ENCODE measurements at regions not wholly inside any gene's neighbourhood (a gene's known extent, or its start where the extent isn't known, plus 50 kb on each side); places are given as distances from the start of the nearest gene placed in this dataset.

DNA sequence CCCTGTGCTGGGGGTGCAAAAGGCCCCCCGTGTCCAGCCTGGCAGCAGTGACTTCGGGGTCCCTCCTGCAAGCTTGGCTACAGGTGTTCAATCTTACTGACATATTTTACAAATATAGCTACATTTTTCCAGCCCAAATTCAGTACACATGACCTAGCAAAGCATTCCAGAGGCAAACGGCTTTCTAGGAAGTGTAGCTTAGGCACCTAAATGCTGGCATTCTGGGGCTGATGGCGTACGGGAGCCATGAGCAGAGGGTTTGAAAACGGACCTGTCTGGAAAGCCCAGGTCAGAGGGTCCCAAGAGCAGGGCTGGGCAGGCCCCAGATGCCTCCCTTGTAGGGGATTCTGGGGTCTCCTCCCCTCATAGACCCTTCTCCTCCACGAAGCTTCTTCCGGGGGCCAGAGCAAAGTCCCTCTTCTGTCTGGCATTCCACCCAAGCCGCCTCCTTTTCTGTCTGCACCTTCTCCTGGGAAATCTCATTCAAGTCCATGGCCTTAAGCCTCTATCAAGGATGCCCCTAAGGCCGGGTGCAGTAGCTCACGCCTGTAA lies 63.3 kb upstream of the ASAP2 start:
- Histone ChIP-seq H3K79me2 (ENCODE audit: insufficient read depth, low read length) (no peaks in the 10 kb centered on the region), H3K4me1 (ENCODE audit: insufficient read depth, low read length) (peaks cover 37% of the 10 kb centered on the region), H4K20me1 (ENCODE audit: insufficient read depth, low read length) (no peaks in the 10 kb centered on the region), H3K4me3 (replicated peaks in 1 of 3; ENCODE audit: insufficient read depth in 1 of 3, low read depth in 2 of 3, low read length in 3 of 3) (peak overlapping the region; percentile 57 to 73 (median 61)), H3K4me2 (ENCODE audit: low read depth, low read length) (peak overlapping the region; percentile 99), H3K9ac (ENCODE audit: insufficient read depth, low read depth, low read length) (peak overlapping the region; percentile 46; the same call in 1 of the 2 replicates), H3K9me3 (ENCODE audit: low read length) (no peaks in the 10 kb centered on the region), H3K27me3 (ENCODE audit: control insufficient read depth in 1 of 2, insufficient read depth in 2 of 2, low read length in 2 of 2) (peaks cover 3 to 35% of the 10 kb centered on the region in 2 experiments; a peak in 3 of 5 replicates), H2AFZ (ENCODE audit: low read length) (peak overlapping the region; percentile 95), H3K36me3 (replicated peaks in 1 of 2; ENCODE audit: control insufficient read depth in 1 of 2, insufficient read depth in 2 of 2, low read length in 2 of 2) (no peaks in the 10 kb centered on the region), H3K27ac (ENCODE audit: extremely low read length, insufficient read depth, low read length) (no peak overlapping the region)
- WGBS (ENCODE audit: low lambda C conversion rate): 20% methylated on average over 11 of the region's 11 CpGs
- FAIRE-seq (no peak), ATAC-seq (peak; percentile 39), DNase-seq (ENCODE audit: low spot score) (no peak)
- intact Hi-C loops (cut with micrococcal nuclease; ENCODE audit: unreplicated experiment): loop anchor here (1.0 to 2.0 kb wide), 3 partner anchors 63 to 280 kb away; partner anchors contain the start of genes ASAP2, CPSF3 and ITGB1BP1
- in situ Hi-C loops (cut with HindIII; ENCODE audit: extremely low pct_ligation_motif_present, low pct_unique_long_range_greater_than_20kb): loop anchor here (10.0 kb wide), 4 partner anchors 61 to 291 kb away; partner anchors contain the start of gene ASAP2
- CTCF ChIA-PET (ENCODE audit: low intra/inter-chr PET ratio, low total read pairs): interaction anchor here (1.1 to 2.4 kb wide), 5 partner anchors 63 to 293 kb away, joined by 4 to 16 read pairs (median 9); partner anchors contain the start of gene ASAP2
- BruUV-seq (replicated peaks): no TSS peak
- POLR2A ChIA-PET: interaction anchor here (0.8 to 3.3 kb wide), 9 partner anchors 16 to 228 kb away, joined by 3 to 12 read pairs (median 5); no protein-coding TSS in a partner anchor
- no peak for TF ChIP-seq ZEB1 (IDR thresholded peaks at IDR 0.05; ENCODE audit: insufficient replicate concordance, low read depth)
- no peak for TF ChIP-seq EEA1 (CRISPR knock-in tag; IDR thresholded peaks at IDR 0.05; ENCODE audit: borderline replicate concordance)
- no peak for TF ChIP-seq SP5 (CRISPR knock-in tag; IDR thresholded peaks at IDR 0.05; ENCODE audit: borderline replicate concordance, low read depth)
- no peak for TF ChIP-seq POLR2G (IDR thresholded peaks at IDR 0.05; ENCODE audit: low read depth, low read length)
- no peak for TF ChIP-seq CBX1 (IDR thresholded peaks at IDR 0.05; ENCODE audit: low read depth)
- TF ChIP-seq ZNF333 (CRISPR knock-in tag; IDR thresholded peaks at IDR 0.05; ENCODE audit: borderline replicate concordance): no peak
- peak; percentile 44; the same call in 1 of the 2 replicates for TF ChIP-seq ZNF343 (CRISPR knock-in tag; IDR thresholded peaks at IDR 0.05)
- no peak for TF ChIP-seq CREB1 (IDR thresholded peaks at IDR 0.05)
- no peak for TF ChIP-seq CREB1 (CRISPR knock-in tag; IDR thresholded peaks at IDR 0.05)
- TF ChIP-seq ZNF282 (IDR thresholded peaks at IDR 0.05; ENCODE audit: partially characterized antibody): no peak
- TF ChIP-seq, protein P1, sequence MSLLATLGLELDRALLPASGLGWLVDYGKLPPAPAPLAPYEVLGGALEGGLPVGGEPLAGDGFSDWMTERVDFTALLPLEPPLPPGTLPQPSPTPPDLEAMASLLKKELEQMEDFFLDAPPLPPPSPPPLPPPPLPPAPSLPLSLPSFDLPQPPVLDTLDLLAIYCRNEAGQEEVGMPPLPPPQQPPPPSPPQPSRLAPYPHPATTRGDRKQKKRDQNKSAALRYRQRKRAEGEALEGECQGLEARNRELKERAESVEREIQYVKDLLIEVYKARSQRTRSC (CRISPR knock-in tag; IDR thresholded peaks at IDR 0.05; ENCODE audit: low read depth): 0 out of 2 replicates have a peak, but pooled peaks have one; percentile 35
- no peak for TF ChIP-seq ZNF251 (CRISPR knock-in tag; IDR thresholded peaks at IDR 0.05)
- no peak for TF ChIP-seq ZNF720 (CRISPR knock-in tag; IDR thresholded peaks at IDR 0.05)
- no peak for TF ChIP-seq ZBTB33 (CRISPR knock-in tag; IDR thresholded peaks at IDR 0.05)
- TF ChIP-seq, protein P2, sequence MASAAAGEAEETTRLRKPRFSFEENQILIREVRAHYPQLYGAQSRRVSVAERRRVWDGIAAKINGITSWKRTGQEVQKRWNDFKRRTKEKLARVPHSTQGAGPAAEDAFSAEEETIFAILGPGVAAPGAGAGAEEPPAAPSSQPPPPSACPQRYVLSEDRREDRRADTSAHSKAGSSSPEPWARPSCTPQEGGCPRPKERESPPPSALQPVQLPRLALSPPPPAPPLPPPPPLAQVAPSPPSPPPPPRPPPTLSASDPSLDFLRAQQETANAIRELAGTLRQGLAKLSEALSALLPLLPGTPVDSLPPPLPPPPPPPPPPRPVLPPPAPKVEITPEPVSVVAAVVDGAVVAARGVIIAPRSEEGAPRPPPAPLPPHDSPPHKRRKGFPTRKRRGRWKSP (CRISPR knock-in tag; IDR thresholded peaks at IDR 0.05): 0 out of 2 replicates have a peak, but pooled peaks have one; percentile 13

Data from HepG2 (cell line).